ENCODE measurements at regions not wholly inside any gene's neighbourhood (a gene's known extent, or its start where the extent isn't known, plus 50 kb on each side); places are given as distances from the start of the nearest gene placed in this dataset.

DNA sequence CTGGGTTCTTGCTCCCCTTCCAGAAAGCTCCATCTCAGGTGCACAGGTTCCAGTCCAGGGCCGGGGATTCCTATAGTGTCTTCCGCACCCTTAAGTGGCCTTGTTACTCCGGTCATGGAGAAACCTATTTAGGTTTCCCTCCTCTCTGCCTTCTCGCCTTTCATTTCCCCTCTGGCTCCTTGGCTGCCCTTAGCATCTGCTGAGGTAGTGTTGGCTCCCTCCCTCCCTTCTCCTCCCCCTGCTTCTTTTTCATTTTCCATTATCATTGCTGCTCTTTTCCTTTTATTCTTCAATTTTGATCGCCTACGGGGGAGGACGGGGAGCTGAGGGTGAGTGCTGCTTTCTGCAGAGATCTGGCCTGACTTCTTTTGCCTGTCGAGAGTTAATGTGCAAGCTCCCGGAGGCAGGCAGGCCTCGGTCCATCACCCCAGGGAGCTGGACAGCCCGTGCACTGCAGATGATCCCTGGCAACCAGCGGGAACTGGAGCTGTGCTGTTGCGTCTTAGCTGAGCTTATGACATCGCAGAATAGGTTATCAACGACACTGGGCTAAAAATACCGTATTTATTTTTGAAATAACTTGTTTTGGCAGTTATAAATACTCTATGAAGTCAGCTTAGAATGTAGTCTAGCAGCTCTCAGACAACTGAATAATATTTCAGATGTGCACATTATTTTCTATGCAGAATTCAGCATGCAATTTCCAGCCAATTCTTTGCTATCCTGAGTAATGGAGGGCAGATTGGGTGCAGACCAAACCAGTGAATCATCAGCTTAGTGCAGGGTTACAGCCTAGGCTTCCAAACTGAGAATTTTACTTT lies 141.9 kb downstream of the SLC4A3 start:
- no peak for DNase-seq (ENCODE audit: low read depth in 2 of 2)

DNA sequence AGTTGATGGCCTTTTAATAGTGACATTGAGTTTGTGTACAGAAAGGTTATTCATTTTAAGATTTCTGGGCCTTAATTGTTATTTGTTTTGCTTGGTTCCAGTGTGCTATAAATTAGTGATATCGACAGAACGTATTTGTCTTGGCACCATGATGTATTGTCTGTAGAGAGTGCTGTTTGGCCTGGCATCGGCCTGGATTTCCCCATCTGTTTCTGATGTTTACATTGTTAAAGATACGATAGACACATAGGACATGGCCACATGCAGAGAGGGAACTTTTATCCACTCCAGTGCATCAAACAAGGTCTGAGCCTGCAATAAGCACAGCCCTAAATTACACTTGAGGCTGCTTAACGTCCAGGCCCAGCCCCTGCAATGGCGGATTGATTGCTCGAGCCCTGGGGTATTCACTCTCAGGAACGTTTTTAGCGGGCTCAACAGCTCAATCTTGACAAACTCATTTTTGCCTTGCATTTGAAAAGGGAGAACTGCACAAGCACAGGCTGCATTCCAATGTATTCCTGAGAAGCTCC lies 144.7 kb downstream of the SLC4A3 start:
- no peak for DNase-seq (ENCODE audit: low read depth in 2 of 2)

DNA sequence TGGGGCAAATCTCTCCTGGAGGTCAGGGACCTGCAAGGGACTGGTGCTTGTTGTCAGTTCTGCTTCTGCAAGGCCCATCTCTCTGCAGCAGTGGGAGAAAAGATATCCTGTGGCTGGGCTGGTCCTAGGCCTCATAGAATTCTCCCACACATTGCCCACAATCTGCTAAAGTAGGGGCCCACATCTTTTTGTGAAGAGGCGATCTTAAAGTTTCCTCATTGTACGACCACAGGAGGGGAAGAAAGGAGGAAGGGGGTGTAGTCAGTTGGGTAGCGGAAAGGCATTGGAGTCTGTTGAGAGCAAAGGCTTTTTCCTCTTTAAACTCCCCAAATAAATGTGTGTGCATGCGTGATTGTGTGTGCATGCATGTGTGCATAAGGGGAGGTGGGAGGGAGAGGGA lies 145.3 kb downstream of the SLC4A3 start:
- DNase-seq (ENCODE audit: low read depth in 2 of 2): no peak

DNA sequence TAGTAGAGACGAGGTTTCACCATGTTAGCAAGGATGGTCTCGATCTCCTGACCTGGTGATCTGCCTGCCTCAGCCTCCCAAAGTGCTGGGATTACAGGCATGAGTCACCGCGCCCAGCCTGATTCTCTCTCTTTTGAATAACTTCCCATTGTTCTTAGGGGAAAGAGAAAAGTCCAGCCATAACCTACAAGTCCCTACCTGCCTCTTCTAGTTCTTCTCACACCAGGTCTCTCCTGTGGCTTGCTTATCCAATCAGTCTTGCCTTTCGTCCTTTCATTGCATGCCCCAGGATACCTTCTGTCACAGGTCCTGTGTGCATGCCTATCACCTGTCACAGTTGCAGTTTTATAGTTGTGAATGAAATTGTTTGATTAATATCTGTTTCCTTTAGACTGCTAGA lies 148.1 kb downstream of the SLC4A3 start:
- DNase-seq (ENCODE audit: low read depth in 2 of 2): no peak

DNA sequence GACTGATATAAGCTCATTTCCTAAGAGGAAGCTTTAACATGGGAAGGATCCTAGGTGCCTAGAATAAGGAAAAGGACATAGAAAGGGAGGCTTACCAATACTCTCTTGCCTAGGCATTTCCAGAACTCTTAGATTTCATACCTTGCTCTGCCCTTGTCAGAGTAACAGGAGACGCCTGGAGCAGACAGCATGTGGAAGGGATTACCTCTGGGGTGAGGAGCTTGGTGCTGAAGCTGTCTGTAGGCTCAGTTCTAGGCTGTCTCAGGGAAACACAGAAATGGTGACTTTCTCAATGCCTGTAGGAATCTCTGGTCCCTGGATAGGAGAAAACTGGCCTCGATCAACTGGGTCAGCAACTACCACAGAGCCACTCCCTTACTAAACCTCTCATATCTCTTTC lies 150.0 kb downstream of the SLC4A3 start:
- DNase-seq (ENCODE audit: low read depth in 2 of 2): no peak

DNA sequence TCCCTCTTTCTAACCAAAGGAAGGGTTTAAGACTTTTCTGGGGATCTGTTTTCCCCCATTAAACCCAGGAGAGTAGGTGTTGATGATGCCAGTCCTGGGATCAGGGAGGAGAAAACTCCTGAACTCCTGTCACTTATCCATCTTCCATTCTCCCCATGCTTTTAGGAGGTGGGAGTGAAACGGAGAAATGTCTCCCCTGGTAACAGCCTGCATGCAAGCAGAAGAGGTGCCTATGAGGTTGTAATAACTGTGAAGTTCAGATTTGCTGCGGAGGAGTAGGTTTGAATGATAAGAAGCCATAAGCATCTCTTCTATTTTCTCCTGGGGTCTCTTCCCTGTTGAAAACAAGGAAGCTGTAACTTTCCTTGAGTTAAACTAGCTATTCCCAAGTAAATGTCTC lies 150.8 kb downstream of the SLC4A3 start:
- DNase-seq (ENCODE audit: low read depth in 2 of 2): no peak

DNA sequence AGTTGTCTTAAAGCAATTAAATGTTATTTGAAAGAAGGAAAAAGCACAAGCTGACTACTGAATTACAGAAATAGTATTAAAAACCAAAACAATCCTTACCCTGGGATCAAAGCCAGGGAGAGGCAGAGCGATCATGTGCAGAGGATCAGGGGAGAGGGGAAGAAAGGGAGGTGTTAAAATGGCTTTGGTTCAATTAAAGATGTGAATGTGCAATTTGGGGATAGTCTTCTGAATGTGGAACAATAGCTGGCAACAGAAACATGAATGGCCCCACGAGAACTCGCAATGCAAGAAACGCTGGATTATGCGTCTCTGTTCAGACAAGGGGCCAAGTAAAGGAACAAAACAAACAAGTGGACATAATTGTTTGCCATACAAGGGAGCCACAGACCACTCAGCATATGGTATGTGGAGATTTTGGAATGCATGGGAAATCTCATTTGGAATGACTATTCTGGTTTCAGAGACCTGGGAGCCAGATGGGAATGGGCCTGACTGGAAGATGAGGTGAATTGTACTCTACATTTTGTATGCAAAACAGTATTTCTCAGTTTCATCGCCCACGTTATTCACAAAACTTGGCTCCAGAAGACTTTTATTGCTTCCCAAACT lies 155.4 kb downstream of the SLC4A3 start:
- DNase-seq (ENCODE audit: low read depth in 2 of 2): no peak

DNA sequence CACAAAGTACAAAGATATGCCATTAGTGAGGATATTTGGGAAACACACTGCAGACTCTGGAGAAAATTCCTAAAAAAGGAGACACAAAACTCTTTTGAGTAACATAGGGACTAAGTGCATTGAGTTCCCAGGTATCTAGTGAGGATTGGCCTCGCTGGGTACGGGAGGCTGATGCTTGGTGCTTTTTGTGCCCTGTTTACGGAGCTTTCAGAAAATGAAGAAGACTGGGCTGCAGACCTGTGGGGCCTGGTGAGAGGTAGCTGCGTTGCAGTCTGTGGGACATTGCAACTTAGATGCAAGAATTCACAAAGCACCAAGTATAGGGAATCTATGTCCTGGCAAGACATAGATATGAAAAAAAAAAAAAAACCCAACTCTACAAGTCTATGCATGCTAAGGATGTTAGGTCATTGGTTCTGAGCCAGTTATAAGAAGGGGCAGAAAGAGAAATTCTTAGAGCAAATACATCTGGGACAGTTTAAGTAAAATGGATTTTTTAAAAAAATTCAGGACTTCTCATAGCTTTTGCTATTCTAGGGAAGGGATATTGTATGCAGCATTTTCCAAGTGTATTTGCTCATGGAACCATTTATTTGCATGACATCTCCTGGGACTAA lies 156.0 kb downstream of the SLC4A3 start:
- DNase-seq (ENCODE audit: low read depth in 2 of 2): no peak

DNA sequence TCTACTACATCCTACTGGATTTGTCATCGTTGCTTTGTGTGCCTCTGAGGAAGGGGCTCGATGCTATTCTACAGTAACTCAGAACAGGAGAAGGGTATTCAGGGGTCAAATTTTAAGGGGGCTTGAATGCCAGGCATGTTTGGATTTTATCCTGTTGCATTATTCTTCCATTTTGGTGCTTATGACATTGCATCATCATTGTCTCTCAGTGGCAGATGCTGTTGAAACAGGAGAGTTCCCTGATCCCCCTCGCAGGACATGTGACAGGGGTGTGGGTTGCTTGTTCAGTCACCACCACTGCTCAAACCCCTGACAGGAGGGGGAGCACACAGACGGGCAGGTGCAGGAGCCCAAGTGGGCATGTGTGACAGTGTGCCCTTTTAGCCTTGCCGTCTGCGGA lies 156.7 kb downstream of the SLC4A3 start:
- no peak for DNase-seq (ENCODE audit: low read depth in 2 of 2)

DNA sequence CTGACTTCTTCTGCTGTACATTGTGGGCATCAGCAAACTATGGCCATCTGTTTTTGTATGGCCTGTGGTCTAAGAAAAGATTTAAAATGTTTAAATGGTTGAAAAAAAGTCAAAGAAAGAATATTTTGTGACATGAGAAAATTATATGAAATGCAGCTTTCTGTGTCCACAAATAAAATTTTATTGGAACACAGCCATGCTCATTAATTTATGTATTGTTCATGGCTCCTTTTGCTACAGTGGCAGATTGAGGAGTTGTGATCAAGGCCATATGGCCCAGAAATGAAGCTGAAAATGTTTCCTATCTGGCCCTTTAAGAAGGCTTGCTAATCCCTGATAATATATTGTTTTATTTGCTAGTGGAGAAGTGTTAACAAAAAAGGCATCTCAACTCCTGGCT lies 162.0 kb downstream of the SLC4A3 start:
- no peak for DNase-seq (ENCODE audit: low read depth in 2 of 2)

DNA sequence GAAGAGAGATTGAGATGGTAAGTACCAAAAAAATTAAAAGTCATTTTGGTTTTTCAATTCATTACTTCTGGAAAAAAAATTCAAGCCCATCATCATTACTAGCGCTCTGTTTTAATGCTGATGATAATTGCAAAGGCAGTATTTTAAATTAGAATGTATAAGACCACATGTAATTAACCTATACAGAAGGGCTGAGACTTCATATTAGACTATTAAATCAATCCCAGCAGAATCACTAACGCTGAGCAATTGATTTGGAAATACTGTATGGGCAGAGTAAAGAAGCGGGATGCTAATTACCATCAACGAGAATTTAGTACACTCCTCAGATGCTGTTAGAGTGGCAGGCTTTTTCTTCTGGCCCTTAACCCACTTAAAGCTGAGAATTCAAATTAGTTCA lies 165.0 kb downstream of the SLC4A3 start:
- no peak for DNase-seq (ENCODE audit: low read depth in 2 of 2)

DNA sequence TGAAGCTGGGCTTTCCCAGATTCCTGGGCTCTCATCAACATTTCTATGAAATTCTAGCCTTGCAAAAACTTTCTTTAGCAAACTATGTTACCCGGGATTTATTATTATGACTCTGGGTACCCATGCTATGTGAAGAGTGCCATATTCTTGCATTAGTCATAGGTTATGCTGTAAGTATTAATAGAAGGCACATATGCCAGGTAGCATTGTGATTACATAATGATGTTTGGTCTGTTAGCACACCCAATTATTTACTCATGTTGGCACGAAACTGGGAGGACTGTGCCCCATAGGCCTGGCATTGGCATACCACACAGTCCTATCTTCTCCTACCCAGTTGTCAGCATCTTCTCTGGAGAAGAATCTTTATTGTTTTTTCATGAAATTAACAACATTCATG lies 171.0 kb downstream of the SLC4A3 start:
- no peak for DNase-seq (ENCODE audit: low read depth in 2 of 2)

DNA sequence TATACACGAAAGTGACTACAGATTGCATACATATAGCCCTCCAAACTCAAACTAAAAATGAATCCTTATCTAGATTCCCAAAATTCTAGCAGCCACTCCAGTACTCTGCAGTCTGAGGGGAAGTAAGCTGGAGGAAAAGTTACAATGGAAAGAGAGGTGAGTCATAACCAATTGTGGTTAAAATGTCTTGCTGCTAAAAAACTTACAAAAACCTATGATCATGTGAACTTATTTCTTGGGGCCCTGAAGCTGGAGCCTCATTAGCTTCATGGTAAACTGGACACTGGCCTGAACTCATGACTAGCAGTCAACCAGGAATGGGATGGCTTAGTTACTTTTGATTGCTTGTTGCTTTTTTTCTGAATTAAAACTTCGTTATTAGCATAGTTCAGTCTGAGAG lies 175.9 kb downstream of the SLC4A3 start:
- no peak for DNase-seq (ENCODE audit: low read depth in 2 of 2)

DNA sequence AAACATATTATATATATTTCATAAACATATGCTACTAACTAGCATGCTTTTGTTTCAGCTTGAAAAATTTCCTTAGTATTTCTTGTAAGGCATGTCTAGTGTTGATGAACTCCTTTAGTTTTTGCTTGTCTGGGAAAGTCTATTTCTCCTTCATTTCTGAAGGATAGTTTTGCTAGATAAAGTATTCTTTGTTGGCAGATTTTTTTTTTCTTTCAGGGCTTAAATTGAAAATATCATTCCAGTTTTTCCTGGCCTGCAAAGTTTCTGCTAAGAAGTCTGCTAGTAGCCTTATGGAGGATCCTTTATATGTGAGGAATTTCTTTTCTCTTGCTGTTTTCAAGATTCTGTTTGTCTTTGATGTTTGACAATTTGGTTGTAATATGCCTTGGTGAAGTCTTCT lies 183.5 kb downstream of the SLC4A3 start:
- no peak for DNase-seq (ENCODE audit: low read depth in 2 of 2)

DNA sequence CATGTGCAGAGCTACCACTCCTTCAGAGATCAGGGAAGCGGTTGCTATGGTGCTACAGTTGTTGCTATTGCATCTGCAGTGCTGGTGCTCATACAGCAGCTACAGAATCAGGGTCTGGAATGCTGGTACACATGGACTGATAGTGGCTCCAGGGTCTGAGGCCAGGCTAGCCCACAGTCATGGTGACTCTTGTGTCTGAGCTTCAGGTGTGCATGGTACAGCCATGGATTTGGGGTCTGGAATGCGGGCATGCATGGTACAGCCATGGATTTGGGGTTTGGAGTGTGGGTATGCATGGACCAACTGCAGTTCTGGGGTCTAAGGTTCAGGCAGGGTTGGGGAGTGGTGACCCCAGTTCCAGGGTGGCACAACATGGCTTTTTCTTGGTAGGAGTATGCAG lies 185.2 kb downstream of the SLC4A3 start:
- DNase-seq (ENCODE audit: low read depth in 2 of 2): no peak

DNA sequence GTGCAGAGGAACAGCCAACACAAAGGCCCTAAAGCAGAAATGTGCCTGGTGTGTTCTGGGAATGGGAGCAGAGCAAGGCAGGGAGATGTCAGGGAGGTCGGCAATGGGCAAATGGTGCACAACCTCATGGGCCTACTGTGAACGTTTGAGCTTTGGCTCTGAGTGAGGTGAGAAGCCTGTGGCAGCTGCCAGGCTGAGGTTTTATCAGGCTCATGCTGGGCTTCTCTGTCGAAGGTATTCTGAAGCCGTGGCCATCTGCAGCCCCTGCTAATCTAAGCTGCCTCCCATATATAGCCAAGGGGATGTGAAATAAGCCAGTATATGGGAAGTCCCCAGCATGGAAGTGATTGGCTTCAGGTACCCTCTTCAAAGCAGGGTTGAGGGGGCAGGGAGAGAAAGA lies 193.3 kb downstream of the SLC4A3 start:
- DNase-seq (ENCODE audit: low read depth in 2 of 2): no peak

DNA sequence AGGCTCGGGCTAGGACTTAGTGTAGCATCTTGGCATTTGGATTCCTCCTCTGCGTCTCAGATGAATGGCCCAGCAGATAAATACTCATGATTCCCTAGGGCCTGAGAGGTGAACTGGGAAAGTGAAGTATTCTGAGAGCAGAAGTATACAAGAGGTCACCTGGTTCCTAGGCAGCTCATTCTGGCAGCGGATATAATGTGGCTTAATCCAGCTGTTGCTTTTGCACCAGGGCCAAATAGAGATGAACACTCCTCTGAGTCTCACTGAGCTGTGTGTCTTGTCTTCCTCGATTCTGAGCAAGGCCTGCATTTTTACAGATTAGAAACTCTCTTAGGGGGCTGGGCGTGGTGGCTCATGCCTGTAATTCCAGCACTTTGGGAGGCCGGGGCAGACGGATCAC lies 196.1 kb downstream of the SLC4A3 start:
- DNase-seq (ENCODE audit: low read depth in 2 of 2): no peak

DNA sequence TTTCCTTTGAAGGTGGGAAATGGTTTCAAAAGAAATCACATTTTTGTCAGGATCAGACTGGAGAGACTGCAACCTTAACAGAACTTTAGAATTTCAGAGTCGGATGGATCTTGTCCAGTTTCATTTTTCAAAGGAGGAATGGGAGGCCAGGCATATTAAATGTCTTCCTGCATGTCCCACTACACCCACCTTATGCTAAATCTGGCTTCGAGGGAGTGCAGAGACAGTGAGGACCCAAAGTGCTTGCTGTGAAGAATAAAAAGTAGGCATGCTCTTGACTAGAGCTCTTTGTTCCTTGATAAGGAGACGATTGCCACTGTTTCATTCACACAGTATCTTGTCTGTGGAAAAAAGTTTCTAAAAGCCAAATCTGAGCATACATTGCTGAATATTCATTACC lies 197.6 kb downstream of the SLC4A3 start:
- no peak for DNase-seq (ENCODE audit: low read depth in 2 of 2)

DNA sequence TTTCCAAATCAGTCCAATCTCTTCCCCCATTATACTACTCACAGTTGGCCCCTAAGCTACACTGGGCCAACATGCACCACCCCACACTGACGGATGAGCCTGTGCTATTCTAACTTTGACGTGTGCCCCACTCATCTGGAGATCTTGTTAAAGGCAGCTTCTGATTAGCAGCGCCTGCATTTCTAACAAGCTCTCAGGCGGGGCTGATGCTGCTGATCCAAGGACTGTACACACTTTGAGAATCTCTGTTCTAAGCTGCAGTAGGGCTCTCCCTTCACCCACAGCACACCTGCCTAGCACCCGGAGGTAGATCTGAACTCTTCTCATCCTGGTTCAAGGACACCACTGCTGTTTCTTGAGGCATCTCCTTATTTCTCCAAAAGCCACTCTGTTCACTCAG lies 200.7 kb downstream of the SLC4A3 start:
- DNase-seq (ENCODE audit: low read depth in 2 of 2): no peak

DNA sequence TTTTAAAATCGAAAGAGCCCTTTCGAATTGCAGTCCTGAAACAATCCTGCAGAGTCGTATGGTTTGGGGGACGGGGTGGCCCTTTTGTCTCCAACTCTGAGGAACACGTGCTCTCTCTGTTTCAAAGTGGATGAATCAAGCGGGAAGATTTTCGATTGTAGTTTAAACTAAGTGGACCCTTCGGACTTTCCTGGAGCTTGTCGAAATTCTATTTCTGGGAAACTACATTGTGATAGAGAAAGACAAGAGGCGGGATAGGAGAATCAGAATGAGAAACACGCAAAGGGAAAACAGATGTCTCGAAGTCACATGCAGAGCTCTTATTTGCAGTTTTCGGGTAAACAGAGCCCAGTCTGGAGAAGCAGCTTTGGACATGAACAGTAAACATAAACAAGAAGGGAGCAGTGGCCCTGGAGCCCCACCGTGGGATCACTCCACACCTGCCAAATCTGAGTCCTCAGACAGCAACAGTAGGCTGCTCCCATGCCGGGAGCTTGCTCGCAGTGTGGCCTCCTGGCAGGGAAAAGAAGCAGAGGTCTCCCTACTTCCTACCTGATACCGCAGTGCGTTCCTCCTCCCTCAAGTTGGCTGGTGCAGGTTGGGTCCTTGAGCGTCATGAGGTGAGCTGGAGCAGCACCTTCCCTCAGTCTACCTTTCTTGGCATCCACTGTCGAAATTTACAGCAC lies 202.4 kb downstream of the SLC4A3 start:
- DNase-seq (ENCODE audit: low read depth in 2 of 2): no peak

DNA sequence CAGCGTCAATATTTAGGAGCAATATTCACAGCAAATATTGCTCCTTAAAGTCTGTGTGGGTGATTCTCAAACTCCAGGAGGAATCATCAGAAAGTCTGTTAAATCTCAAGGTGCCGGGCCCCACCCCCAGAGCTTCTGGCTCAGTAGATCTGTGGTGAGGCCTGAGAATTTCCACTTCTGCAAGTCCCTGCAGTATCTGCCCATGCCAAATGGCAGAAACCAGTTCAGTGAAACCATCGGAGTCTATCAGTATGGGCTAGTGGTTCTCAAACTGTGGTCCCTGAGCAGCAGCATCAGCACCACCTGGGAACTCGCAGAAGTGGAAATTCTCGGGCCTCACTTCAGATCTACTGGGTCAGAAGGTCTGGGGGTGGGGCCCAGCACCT lies 202.9 kb downstream of the SLC4A3 start:
- DNase-seq (ENCODE audit: low read depth in 2 of 2): no peak

DNA sequence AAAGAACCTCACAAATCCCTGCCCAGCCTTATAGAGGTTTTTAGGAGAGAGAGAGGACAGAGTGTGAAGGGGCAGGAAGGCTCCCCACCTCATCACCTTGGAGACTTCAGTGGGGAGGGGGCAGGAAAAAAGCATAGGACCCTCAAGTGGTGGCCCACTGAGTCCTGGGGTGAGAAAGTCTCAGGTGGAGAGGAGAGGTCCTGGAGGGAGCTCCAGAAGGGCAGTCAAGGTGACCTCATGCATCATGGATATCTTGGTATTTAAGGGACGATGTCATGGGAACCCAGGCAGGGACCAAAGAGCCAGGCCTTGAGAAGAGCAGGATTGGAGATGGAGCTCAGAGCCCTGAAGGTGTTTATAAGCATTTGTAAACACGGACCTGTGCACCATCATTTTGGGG lies 204.5 kb downstream of the SLC4A3 start:
- no peak for DNase-seq (ENCODE audit: low read depth in 2 of 2)

DNA sequence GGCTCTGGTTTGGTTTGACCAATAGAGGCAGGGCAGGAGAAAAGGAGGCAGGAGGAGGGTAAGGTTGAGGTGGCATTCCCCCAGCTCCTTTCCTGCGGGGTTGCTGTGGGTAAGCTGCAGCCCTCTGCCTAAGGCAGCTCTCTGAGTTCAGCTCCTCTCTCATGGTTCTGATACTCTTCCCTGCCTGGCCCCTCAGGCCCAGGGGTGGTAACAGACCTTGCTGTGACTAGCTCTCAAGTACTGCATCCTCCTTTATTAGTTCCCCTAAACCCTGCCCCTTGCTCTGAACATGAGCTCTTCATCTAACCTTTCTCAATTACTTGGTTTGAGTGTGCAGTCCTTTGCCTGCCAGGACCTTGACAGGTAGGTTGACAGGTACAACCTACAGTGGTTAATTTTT lies 205.5 kb downstream of the SLC4A3 start:
- DNase-seq (ENCODE audit: low read depth in 2 of 2): no peak

Data from activated CD4-positive, alpha-beta T cell treated with anti-CD3 and anti-CD28 coated beads for 24 hours (primary cell).